ENCODE measurements at regions not wholly inside any gene's neighbourhood (a gene's known extent, or its start where the extent isn't known, plus 50 kb on each side); places are given as distances from the start of the nearest gene placed in this dataset.
"Not testable (repeated sequence)": the region's sequence is repeated elsewhere in the genome, so short reads cannot be mapped to it uniquely, and the experiment has no call there.

GRCh38 chr16:21525029-21525895, 74.1 kb upstream of the METTL9 start:
- 62 to 66% (median 63%) methylated on average over 14 of the region's 14 CpGs for WGBS, 5 donors
- H3K27me3 ChIP-seq; H3K36me3 ChIP-seq; H3K27ac ChIP-seq; intact Hi-C loops (cut with DNase I; ENCODE audit: low total_unique reads); H3K9me3 ChIP-seq; H3K4me3 ChIP-seq: not testable (repeated sequence)
- DNase-seq: peak in 1 of 2 donors; percentile 27
- peaks cover 4 to 16% (median 8%) of the 10 kb centered on the region in 4 donors for H3K4me1 ChIP-seq

- H3K27me3 ChIP-seq; H3K36me3 ChIP-seq; intact Hi-C loops (cut with DNase I; ENCODE audit: low total_unique reads); H3K4me3 ChIP-seq; H3K9me3 ChIP-seq; H3K27ac ChIP-seq; H3K4me1 ChIP-seq: not testable (repeated sequence)
- DNase-seq: peak in 1 of 2 donors; percentile 6
- 75 to 81% (median 78%) methylated on average over 21 of the region's 21 CpGs for WGBS, 5 donors
These were observed 73.1 kb upstream of the METTL9 start for GRCh38 chr16:21525956-21526922.

- no peak overlapping the region for H3K27ac ChIP-seq
- peaks cover 0 to 4% (median 0%) of the 10 kb centered on the region in 3 donors for H3K27me3 ChIP-seq
- WGBS, 5 donors: 75 to 83% (median 76%) methylated on average over 20 of the region's 20 CpGs
- peak in 1 of 2 donors; percentile 1 for DNase-seq
- intact Hi-C loops (cut with DNase I; ENCODE audit: low total_unique reads): no loop called here
- no peaks in the 10 kb centered on the region for H3K4me1 ChIP-seq
- H3K9me3 ChIP-seq: no peaks in the 10 kb centered on the region
- no peaks in the 10 kb centered on the region for H3K36me3 ChIP-seq
- no peak overlapping the region for H3K4me3 ChIP-seq
- TF ChIP-seq POLR2A (IDR thresholded peaks at IDR 0.05): no peak
- no peak for TF ChIP-seq POLR2AphosphoS5 (IDR thresholded peaks at IDR 0.05)
- no peak for TF ChIP-seq EP300 (IDR thresholded peaks at IDR 0.05)
- TF ChIP-seq CTCF (IDR thresholded peaks at IDR 0.05): no peak
These were observed 72.2 kb upstream of the METTL9 start for GRCh38 chr16:21526923-21527807.

- H3K4me3 ChIP-seq; H3K27me3 ChIP-seq; DNase-seq; H3K36me3 ChIP-seq; intact Hi-C loops (cut with DNase I; ENCODE audit: low total_unique reads); H3K4me1 ChIP-seq; H3K27ac ChIP-seq; H3K9me3 ChIP-seq: not testable (repeated sequence)
- WGBS, 5 donors: 62 to 76% (median 65%) methylated on average over 13 to 14 of the region's 14 CpGs
These were observed 70.2 kb upstream of the METTL9 start for GRCh38 chr16:21529060-21529658.

- H3K9me3 ChIP-seq; H3K4me1 ChIP-seq; DNase-seq; H3K4me3 ChIP-seq; intact Hi-C loops (cut with DNase I; ENCODE audit: low total_unique reads); H3K27me3 ChIP-seq; H3K36me3 ChIP-seq; H3K27ac ChIP-seq: not testable (repeated sequence)
- WGBS, 5 donors: 66 to 98% (median 70%) methylated on average over 4 to 7 of the region's 8 CpGs
These were observed 68.5 kb upstream of the METTL9 start for GRCh38 chr16:21530729-21531383.

- H3K9me3 ChIP-seq; DNase-seq; H3K27me3 ChIP-seq; intact Hi-C loops (cut with DNase I; ENCODE audit: low total_unique reads); H3K36me3 ChIP-seq; H3K4me3 ChIP-seq; H3K27ac ChIP-seq; H3K4me1 ChIP-seq: not testable (repeated sequence)
- 91 to 99% (median 93%) methylated on average over 4 to 7 of the region's 7 CpGs for WGBS, 5 donors
These were observed 66.4 kb upstream of the METTL9 start for GRCh38 chr16:21532996-21533395.

- H3K9me3 ChIP-seq; H3K27me3 ChIP-seq; H3K27ac ChIP-seq; DNase-seq; H3K36me3 ChIP-seq; H3K4me1 ChIP-seq; H3K4me3 ChIP-seq; intact Hi-C loops (cut with DNase I; ENCODE audit: low total_unique reads): not testable (repeated sequence)
- WGBS, 5 donors: 96 to 99% (median 98%) methylated on average over 8 to 10 of the region's 10 CpGs
These were observed 65.9 kb upstream of the METTL9 start for GRCh38 chr16:21533474-21533873.

- H3K4me3 ChIP-seq; H3K36me3 ChIP-seq; H3K9me3 ChIP-seq; H3K27ac ChIP-seq; H3K27me3 ChIP-seq; intact Hi-C loops (cut with DNase I; ENCODE audit: low total_unique reads); H3K4me1 ChIP-seq: not testable (repeated sequence)
- DNase-seq: peak in 1 of 2 donors; percentile 3
- 88 to 92% (median 89%) methylated on average over 6 to 7 of the region's 7 CpGs for WGBS, 5 donors
These were observed 64.8 kb upstream of the METTL9 start for GRCh38 chr16:21534561-21534960.

GRCh38 chr16:21535201-21535600, 64.2 kb upstream of the METTL9 start:
- DNase-seq; H3K27me3 ChIP-seq; H3K4me3 ChIP-seq; H3K27ac ChIP-seq; H3K4me1 ChIP-seq; H3K36me3 ChIP-seq; intact Hi-C loops (cut with DNase I; ENCODE audit: low total_unique reads); H3K9me3 ChIP-seq: not testable (repeated sequence)
- 81 to 97% (median 87%) methylated on average over 5 of the region's 7 CpGs for WGBS, 5 donors
